Activated CD4-positive, alpha-beta T cell treated with anti-CD3 and anti-CD28 coated beads, Interleukin-10, Interleukin-2, amounts not matched to agents 100 ng/mL and 50 ng/mL, durations not matched to agents 16 hours and 8 hours (primary cell): ENCODE measurements at regions not wholly inside any gene's neighbourhood (a gene's known extent, or its start where the extent isn't known, plus 50 kb on each side); places are given as distances from the start of the nearest gene placed in this dataset.

Experiments
- DNase-seq: peaks from one replicate; pipeline ENCODE4 v3.0.0-alpha.2; 2020

DNA sequence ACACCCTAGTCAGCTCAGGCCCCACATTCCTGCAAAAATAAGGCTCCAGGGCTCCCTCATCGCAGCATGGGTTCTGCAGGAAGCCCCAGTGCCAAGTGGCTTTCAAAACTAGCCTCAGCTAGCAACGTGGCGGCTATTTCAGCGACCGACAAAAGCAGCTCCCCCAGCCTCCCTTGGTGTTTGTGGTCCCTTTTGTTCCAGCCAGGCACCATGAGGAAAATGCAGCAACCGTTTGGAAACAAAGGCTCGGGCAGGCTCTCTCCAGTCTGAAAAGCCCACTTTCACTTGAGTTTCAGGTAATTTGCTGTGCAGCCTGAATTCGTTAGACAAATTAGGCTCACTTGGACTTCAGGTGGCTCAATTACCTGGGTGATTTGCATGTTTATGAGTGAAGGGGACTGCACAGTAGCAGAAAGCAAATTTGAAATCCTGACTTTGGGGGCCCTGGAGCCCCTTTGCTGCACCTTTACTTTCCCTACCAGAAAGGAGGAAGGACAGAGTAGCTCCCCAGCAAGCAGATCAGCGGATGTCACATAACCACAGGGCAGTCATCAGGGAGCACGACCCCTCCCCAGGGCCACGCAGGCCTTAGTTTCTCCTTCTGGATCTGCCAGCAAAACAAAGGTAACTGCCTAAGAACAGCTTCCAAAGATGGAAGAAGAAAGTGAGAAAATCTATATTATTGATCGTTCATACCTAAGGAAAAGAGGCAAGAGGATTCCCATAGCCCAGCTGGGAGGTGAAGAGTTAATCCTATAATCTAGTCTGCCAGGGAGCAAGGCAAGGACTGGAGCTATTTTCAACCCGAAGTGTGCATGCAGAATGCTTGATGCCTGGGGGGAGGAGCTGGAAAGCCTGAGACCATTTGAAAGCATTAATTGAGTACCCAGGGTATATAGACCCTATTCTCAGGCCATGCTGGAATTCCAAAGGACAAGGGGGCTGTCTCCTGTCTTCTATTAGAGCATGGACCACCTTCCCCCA, 143.1 kb upstream of the SDK2 start:
- DNase-seq = no peak

DNA sequence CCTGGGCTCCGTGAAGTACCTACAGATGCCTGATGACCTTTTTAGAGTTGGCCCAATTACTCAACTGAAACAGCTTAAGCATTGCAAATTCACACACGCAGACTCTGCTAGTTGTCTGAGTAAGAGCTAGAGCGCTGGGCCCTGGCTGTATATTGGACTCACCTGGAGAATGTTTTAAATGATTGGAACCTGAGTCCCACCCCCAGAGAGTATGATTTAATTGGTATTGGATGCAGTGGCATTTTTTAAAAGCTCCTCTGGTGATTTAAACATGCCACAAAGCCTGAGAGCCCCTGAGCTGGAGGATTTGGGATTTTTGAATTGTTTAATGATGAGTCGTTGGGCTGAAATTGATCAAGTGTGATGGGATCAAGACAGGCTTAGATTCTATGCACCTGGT, 143.9 kb upstream of the SDK2 start:
- DNase-seq = no peak

DNA sequence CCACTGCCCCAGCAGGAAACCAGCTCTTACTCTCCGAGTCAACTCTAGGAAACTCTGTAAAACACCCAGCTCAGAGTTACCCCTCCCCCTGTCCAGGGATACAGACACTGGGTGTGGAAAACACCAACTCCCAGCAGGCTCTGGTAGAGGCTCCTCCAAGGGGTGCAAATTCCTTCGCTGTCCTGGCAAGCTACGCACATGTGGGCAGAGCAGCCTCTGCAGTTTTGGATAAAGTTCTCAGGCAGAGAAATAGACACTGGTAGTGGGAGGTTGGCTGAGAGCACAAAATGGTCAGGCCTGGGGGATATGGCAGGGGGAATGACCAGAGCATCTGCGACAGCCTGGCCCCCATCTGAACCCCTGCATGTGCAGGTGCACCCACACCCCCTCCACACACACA, 146.9 kb upstream of the SDK2 start:
- no peak for DNase-seq

DNA sequence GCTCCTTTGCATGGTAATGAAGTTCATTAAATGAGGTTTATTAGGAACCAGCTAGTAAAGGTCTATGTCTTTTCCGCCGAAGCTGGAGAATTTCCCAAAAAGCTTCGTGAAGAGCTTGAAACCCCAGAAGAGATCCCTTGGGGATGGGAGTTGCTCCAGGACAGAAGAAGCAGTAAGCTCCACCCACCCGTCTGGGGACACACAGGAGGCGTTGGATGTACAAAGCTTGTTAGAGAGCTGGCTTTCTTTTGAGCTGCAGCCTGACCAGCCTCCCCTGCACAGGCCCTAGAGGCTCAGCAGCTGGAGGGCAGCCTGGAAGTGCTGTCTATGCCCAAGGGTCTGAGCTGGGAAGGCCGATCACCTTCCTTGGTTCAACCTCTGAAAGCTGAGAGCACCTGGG, 147.4 kb upstream of the SDK2 start:
- no peak for DNase-seq

DNA sequence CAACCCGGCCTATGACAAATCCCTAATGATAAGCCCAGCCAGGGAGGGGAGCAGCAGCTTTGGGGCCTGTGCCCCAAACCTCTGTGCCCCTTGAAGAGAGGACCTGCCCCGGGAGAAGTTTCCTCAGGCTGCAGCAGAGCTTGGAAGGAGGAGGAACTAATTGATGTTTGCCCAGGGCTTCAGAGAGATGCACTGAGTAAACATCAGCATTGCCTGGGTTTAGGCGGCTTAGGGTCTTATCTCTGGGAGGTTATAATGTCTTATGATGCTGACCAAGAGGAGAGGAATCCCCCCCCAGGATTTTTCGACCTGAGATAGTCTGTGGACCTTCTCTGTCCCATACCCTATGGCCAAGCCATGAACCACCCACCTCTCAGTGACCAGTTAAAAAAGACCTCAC, 148.7 kb upstream of the SDK2 start:
- DNase-seq = no peak

DNA sequence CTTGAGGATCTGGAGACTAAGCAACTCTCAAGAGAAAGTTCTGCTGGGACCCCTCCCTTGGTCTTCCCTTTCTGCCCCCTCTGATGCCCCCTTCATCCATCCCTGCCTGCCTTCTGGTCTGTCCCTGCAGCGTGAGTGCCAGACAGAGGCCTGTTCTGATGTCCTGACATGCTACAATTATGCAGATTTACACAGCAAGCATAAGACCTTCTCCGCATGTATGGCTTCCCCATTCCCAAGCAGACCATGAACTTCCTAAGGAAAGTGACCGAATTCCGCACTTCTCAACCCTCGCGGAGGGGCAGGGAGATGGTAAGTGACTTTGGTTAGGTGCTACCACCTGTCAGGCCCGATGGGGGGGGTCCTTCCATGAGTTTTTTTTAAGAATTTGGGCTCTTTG, 150.1 kb upstream of the SDK2 start:
- no peak for DNase-seq

DNA sequence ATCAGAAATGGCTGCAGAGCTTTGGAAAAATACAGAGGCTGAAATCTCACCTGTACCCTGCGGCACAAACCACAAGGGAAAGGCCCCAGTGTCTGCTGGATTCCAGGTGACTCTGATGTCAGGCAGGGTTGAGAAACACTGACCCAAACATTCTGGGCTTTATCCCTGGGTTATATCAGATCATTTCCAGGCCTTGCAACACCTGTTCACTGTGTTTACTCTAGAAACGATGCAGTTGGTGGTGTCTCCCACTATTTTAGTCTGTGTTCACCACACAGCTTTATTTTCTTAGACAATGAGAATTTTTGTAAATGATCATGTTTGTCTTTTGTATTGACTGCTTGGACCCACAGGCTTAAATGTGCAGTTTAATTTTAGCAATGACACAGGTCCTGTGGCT, 151.5 kb upstream of the SDK2 start:
- DNase-seq = no peak

DNA sequence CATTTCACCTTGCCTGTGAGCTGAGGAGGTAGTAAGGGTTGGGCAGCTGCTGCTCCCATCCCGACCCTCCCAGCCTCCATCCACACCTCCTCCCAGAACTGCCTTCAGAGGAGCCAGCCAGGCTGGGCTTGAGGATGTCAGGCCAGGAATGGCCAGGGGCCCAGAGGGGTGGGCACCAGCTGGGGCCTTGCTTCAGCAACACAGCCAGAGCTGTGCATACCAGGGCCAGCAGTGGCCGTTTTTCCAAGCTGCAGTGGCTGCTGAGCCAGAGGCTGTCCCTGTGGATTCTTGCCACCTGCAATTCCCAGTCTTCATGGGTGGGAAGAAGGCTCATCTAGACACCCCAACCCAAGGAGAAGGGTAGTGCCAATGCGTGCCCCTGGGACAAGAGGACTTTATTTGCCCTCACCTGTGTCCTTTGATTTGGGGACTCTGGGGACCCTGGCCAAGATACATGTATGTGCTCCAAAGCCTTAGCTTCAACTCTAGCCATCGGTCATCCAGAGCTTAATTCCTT, 153.4 kb upstream of the SDK2 start:
- DNase-seq = no peak

DNA sequence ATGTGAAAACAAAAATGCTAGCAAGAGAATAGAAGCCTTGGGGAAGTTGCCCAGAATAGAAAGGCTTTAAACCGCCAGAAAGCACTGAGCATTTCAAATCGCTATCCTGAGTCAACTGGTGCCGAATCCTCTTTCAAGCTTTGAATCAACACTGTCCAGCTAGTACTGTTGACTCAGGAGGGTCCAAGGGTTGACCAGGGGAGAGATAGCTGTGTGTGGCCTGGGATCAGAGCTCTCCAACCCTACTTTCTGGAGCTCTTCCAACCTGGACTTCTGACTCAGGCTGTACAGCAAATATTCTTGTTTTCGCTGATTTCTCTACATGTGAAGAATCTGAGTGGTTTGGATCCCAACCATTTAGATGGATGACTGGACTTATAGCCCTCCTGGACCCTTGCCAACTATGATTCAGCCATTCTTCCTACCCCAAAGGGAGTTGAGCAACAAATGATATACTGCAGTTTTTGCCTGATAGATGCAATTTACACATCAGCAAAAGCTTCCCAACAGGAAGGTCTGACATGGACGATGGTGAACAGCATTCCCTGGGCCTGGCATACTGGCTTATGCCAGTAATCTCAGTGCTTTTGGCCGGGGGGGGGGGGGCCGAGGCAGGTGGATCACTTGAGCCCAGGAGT, 154.0 kb upstream of the SDK2 start:
- no peak for DNase-seq

DNA sequence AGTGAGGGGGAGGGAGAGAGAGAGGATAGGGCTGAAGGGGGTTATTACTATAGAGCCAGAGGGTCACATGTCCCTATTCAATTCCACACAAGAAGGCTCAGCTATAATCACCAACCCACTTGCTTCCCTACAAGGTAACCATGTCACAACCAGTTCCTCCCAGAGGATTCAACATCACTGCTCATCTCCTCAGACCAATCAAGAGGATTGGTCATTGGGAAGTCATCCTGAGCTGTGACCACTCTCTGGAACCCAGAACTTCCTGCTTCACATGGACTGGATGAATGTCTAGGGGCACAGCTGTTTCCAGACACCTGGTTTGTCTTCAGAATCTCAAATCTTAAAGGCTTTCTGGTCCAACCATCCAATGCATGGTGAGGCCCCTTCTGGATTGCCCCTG, 154.9 kb upstream of the SDK2 start:
- DNase-seq = no peak

DNA sequence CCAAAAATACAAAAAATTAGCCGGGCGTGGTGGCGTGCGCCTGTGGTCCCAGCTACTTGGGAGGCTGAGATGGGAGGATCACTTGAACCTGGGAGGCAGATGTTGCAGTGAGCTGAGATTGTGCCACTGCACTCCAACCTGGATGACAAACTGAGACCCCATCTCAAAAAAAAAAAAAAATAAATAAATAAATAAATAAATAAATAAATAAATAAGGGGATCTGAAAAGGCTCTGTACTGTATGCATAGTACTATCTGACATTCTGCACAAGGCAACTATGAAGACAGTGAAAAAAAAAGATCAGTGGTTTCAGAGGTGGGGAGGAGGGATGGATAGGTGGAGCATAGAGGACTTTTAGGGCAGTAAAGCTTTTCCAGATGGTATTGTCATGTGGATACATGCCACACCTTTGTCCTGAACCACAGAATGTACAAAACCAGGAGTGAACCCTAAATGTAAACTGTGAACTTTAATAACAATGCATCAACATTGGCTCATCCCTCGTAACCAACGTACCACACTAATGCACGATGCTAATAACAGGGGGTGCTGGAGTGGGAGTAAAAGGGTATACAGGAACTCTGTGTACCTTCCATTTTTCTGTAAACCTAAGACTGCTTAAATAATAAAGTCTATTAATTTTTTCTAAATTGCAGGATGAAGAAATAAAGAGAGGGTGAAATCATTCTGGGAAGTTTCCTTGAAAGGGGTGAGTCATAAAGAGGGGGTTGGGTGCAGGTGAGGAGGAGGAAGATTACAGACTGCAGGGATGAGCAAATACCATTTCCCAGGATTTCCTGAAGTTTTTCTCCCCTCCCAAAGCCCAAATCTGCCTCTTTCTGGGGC, 155.8 kb upstream of the SDK2 start:
- DNase-seq = no peak

DNA sequence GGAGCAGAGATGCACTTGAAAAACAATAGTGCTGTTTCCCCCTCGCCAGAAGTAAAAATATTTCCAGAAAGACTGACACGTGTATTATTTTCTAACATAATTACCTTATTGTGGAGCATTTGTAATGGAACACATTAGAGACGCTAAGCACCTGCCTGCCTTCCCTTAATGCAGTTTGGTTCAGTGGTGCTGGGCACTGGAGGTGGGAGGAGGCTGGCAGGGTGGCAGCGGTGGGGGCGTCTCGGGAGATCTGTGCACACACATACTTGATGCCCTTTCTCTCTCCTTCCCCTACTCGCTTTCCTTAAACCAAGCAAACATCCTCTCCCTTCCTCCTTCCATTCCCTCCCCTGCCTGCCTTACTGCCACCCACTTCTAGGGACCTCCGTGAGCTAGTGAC, 156.6 kb upstream of the SDK2 start:
- no peak for DNase-seq

DNA sequence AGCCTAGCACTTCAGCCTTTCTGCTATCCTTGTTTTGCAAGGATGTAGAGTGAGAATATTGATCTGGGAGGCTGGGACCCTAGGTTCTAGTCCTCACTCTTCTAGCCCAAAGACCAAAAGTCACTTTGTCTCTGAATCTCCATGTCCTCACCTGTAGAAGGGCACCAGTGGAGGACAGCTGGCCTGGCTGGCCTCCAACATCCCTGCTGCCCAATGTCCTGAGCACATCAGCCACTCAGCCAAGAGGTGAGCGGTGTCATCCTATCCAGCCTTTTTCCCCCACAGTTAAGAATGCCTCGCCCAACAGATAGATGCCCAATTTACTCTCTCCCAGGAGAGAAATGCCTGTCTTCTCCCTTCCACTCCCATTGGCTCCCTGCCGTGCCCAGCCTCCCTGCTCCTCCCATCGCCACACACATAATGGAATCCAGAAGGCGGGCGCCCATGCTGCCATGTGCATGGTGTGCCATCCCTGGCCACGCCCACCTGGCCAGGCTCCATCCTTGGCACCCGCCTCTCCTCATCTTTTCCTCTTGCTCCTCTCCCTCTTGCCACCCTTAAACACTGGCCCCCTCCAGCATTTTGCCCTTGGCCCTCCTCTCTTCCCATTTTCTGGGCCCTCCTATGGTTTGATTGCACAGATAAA, 157.3 kb upstream of the SDK2 start:
- DNase-seq = no peak

DNA sequence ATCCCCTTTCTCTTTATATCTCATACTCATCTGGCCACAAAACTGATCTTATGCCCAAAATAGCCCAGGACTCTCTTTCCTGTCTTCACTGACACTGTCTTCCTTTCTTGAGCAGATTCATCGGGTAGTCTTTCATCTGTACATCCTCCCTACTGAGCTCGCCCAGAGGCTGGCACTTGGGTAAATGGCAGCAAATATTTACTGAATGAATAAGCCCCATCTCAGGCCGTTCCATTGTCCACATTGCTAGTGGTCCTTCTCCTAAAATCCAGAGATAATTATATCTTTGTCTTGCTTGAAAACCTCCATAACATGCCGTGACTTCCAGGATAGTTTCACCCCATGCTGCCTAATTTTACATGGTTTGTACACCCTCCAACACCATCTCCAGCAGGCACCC, 158.1 kb upstream of the SDK2 start:
- DNase-seq = no peak

DNA sequence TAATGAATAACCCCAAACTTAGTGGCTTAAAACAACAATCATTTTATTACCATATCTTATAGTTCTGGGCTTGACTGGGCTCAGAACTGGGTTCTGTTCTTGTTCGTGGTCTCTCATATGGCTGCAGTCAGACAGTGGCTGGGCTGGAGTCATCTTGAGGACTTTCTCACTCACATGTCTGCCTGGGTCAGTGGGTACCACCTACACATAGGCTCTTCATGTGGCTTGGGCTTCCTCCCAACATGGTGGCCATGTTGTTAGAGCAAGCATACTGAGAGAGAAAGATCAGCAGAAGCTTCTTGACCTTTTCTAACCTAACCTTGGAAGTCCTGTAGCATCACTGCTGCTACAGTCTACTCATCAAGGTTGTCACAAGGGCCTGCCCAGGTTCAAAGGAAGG, 158.6 kb upstream of the SDK2 start:
- DNase-seq = no peak

DNA sequence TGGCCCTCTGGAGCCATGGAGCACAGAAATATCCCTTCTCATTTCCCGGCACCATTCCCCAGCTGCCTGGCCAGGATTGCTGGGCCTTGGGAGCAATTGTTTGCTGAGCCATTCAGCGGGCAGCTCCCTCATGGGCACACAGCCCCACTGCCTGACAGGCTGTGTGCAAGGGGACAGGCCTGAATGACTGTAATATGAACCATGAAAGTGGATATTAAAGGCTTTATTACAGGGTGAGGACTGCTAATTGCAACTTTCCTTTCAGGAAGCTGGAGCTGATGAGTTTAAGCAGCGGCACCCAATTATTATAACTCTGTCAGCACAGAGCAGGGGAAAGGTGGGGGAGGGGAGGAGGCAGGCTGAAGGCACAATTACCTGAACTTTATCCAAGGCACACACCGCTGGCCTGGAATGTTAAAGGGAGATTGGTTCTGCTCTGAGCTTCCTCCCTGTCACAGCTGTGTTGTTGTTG, 159.8 kb upstream of the SDK2 start:
- DNase-seq = no peak

DNA sequence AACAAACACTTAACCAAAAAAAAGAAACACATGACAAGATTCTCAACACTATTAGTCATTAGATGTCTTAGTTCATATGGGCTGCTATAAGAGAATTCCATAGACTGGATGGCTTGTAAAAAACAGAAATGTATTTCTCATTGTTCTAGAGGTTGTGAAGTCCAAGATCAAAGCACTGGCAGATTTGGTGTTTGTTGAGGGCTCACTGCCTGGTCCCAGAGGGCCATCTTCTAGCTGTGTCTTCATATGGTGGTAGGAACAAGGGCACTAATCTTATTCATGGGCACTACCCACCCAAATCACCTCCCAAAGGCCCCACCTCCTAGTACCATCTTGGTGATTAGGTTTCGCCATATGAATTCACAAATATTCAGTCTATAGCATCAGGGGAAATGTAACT, 162.5 kb upstream of the SDK2 start:
- no peak for DNase-seq

DNA sequence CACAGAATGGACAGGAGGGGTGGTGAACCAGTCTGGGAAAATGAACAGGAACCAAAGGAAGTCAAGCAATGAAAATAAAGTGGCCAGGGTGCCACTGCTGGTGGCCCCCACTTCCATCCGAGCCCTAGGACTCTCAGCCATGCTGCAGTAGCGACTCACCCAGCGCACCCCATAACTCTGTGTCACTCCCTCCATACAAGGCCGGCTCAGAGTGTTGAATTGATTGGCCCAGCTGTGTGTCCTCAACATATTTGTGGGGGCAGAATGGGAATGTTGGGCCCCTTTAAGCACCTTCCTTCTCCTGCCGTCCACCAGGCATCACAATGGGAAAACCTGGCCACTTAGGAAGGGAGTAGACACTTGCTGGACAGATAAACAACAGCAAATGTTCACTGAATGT, 169.0 kb upstream of the SDK2 start:
- no peak for DNase-seq

DNA sequence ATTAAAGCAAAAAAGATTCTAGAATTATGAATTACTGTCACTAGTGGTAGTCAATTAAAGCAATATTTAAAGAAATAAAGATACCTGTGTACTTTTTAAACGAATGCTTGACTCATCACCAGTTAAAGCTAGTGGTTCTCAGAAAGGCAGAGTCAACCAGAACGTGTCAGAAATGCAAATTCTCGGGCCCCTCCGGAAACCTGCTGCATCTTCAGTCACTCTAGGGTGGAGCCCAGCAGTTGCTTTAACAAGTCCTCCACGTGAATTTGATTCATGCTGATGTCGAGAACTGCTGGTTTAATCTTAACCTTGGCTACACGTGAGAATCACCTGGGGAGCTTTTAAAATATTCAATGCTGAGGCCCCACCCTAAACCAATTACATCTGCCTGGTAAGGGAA, 169.8 kb upstream of the SDK2 start:
- DNase-seq = no peak

DNA sequence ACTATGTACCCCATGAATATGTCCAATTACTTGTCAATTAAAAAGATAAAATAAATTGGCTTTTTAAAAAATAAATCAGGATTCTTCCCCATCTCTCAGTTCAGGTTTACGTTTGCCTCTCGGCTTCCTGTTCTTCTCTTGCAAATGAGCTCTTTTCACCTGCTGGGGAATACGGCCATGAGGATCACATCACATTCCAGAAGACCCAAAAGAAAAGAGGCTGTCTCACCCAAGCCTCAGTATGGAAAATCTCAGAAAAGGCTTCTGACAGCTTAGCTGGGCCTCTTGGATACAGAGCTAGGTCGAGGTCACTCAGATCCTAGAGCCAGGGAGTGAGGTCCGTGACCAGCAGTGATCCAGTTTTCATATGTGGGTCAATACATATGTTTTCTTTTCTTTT, 171.2 kb upstream of the SDK2 start:
- DNase-seq = no peak

DNA sequence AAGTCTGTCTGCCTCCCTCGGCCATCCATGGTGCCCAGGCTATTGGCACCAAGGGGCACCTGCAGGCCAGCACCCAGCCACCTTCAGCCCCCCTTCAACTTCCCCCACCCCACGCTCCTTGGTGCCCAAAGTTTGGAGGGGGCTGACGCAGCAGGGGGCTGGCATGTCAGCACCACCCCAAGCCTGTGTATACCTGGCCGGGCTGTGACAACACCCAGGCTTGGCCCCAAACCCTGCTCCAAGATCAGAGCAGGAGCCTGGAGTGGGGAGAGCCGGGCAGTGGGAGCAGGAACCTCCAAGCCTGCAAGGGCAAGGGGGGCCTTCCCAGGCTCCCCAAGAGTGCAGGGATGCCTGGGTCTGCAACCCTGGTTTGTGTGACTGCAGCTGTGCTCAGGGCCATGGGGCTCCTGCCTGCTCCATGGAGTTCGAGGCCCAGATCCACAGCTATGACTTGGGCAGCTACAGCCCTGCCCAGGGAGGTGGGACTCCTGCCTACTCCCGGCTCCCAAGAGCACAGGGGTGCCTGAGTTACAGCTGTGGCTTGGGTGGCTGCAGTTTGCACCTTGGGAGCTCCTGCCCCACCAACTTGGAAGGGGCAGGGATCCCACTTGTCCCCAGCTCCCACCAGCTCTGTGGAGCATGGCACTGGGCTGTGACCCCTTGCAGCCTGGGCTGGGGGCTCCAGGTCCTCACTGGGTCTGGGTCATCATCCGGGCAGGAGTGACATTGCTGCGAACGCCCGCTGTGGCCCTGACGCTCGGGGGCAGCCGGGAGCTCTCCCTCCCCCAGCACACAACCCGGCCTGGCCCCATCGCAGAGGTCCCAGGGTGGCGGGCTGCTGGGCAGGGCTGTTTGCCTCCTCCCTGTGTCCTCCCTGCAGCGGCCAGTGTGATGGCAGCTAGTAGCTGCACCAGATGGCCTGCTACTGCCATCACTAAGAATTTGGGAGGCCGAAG, 175.5 kb upstream of the SDK2 start:
- no peak for DNase-seq
